Keratinocyte (primary cell): ENCODE measurements at regions not wholly inside any gene's neighbourhood (a gene's known extent, or its start where the extent isn't known, plus 50 kb on each side); places are given as distances from the start of the nearest gene placed in this dataset.

ENCODE experiments used
- DNase-seq: peaks from one replicate; pipeline ENCODE4 v3.0.0-alpha.2; 2011; ENCODE audit warnings: low read depth, missing footprints, low spot score
- FAIRE-seq: peaks from 2 replicates; lab custom pipeline; 2011; peaks lifted over from hg19 to GRCh38; lab: Jason Lieb, UNC
- H2AFZ ChIP-seq: 2 replicates; pipeline ENCODE4 v1.6.0; 2012; ENCODE audit warnings: low read length, control low read depth, inconsistent platforms; ENCODE audit not compliant: control insufficient read depth
- H3K27ac ChIP-seq: 2 replicates; pipeline ENCODE4 v1.5.1; 2011; ENCODE audit warnings: low read length; ENCODE audit not compliant: control insufficient read depth, insufficient read depth
- H3K27me3 ChIP-seq: 3 replicates; pipeline ENCODE4 v1.6.0; 2011; ENCODE audit warnings: low read length; ENCODE audit not compliant: control insufficient read depth, insufficient read depth; ENCODE audit errors: extremely low read depth
- H3K36me3 ChIP-seq, 2 experiments: 2 replicates in 1 of 2; 3 replicates in 1 of 2; pipeline ENCODE4 v1.5.1; 2011; ENCODE audit warnings: low read length in 2 of 2, mild to moderate bottlenecking in 1 of 2; ENCODE audit not compliant: control insufficient read depth in 2 of 2, insufficient read depth in 2 of 2; ENCODE audit errors: extremely low read depth in 1 of 2
- H3K4me1 ChIP-seq: 3 replicates; pipeline ENCODE4 v1.5.1; 2011; ENCODE audit warnings: low read length; ENCODE audit not compliant: control insufficient read depth, insufficient read depth; ENCODE audit errors: extremely low read depth
- H3K4me2 ChIP-seq: 3 replicates; pipeline ENCODE4 v1.6.0; 2011; ENCODE audit warnings: low read depth, low read length; ENCODE audit not compliant: control insufficient read depth, insufficient read depth; ENCODE audit errors: extremely low read depth
- H3K4me3 ChIP-seq, 3 experiments: fragments of 200-600 bp in 1 of 3; sonication (generic) in 1 of 3; 2 replicates in 2 of 3; 3 replicates in 1 of 3; pipeline ENCODE4 v1.5.1; 2011 to 2016; ENCODE audit warnings: low read length in 3 of 3, mild to moderate bottlenecking in 3 of 3, control low read depth in 2 of 3, inconsistent platforms in 1 of 3, low read depth in 1 of 3, mixed read lengths in 1 of 3, mixed run types in 1 of 3, moderate library complexity in 1 of 3; ENCODE audit not compliant: control insufficient read depth in 2 of 3, insufficient read depth in 2 of 3; ENCODE audit errors: extremely low read depth in 1 of 3
- H3K79me2 ChIP-seq: 2 replicates; pipeline ENCODE4 v1.6.0; 2012; ENCODE audit warnings: low read length; ENCODE audit not compliant: control insufficient read depth, insufficient read depth
- H3K9ac ChIP-seq: 3 replicates; pipeline ENCODE4 v1.6.0; 2011; ENCODE audit warnings: low read length; ENCODE audit not compliant: control insufficient read depth, insufficient read depth; ENCODE audit errors: extremely low read depth
- H3K9me1 ChIP-seq: 3 replicates; pipeline ENCODE4 v1.6.0; 2011; ENCODE audit warnings: low read length; ENCODE audit not compliant: control insufficient read depth, insufficient read depth; ENCODE audit errors: extremely low read depth
- H3K9me3 ChIP-seq: 2 replicates; pipeline ENCODE4 v1.5.1; 2012; ENCODE audit warnings: low read depth, low read length; ENCODE audit not compliant: control insufficient read depth
- H4K20me1 ChIP-seq: 3 replicates; pipeline ENCODE4 v1.6.0; 2011; ENCODE audit warnings: low read length; ENCODE audit not compliant: control insufficient read depth, insufficient read depth; ENCODE audit errors: extremely low read depth
- EZH2 ChIP-seq: IDR thresholded peaks from one replicate; pipeline ENCODE4 v1.6.1; 2012; ENCODE audit warnings: inconsistent platforms, mild to moderate bottlenecking, low read length, moderate library complexity
- dilution Hi-C: fragments of 300-500 bp; cut with MboI; formaldehyde crosslinking; loops from one replicate; pipeline ENCODE4 v1.7.0; 2020; ENCODE audit warnings: low sequenced_read_pairs; ENCODE audit not compliant: extremely low pct_ligation_motif_present
- TF ChIP-seq, protein P1 (sequence below), 3 experiments: IDR thresholded peaks in 1 of 3; conservative IDR thresholded peaks in 1 of 3; optimal IDR thresholded peaks in 1 of 3; 2 replicates in 2 of 3; 3 replicates in 1 of 3; pipeline versions ENCODE3 to v1.5.1; 2011; ENCODE audit warnings: low read length in 3 of 3, mild to moderate bottlenecking in 3 of 3, moderate library complexity in 2 of 3, control low read depth in 1 of 3, inconsistent platforms in 1 of 3; ENCODE audit not compliant: insufficient read depth in 2 of 3; ENCODE audit errors: extremely low read depth in 1 of 3

DNA sequence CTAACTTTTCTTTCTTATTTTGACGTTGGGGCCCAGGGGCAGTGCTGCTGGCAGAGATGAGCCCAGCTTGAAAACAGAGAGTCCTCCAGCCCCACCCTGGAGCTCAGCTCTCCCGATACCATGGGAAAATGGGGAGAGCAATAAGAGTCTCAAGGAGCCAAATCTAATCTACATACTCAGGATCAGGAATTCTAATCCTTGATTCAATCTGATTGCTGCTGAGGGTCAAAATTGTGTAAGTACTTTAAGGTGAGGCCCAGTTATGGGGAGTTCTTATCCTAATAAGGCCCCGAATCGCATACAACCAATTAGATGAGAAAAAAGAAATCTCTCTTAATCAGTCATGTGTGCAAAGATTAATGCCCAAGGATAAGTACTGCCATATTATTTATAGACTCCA, 202.9 kb downstream of the FAM76B start:
- no peak overlapping the region for H2AFZ ChIP-seq
- no peak for FAIRE-seq

DNA sequence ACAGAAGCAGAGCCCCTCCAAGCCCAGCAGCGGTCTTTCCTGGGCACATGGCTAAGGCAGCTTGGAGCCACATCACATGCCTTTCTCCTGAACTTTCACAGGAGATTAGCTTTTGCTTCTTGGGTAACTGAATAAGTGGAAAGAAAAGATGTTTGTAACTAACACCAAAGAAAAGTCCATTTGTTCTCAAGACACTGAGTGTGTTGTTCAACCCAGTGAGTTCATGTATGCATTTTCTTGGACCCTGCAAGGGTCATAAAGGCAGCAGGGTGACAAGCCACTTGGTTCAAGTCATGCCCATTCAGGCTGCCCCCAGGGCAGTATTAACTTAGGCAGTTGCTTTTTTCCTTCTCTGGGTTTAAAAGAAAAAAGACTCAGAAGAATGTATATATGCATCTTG, 203.4 kb downstream of the FAM76B start:
- H3K9me3 ChIP-seq: no peaks in the 10 kb centered on the region
- no peak overlapping the region for H2AFZ ChIP-seq
- H3K9me1 ChIP-seq: no peaks in the 10 kb centered on the region
- TF ChIP-seq EZH2: no peak
- dilution Hi-C loops: no loop called here
- H3K4me1 ChIP-seq: peaks cover 10% of the 10 kb centered on the region
- H3K27me3 ChIP-seq: no peaks in the 10 kb centered on the region
- no peak overlapping the region for H3K27ac ChIP-seq
- no peak overlapping the region for H3K4me3 ChIP-seq
- FAIRE-seq (peak; percentile 43), DNase-seq (no peak)
- H3K79me2 ChIP-seq: no peaks in the 10 kb centered on the region
- H3K4me2 ChIP-seq: no peak overlapping the region
- H3K9ac ChIP-seq: no peak overlapping the region
- H3K36me3 ChIP-seq: no peaks in the 10 kb centered on the region
- H4K20me1 ChIP-seq: no peaks in the 10 kb centered on the region

More for the DNA sequence above, 202.9 kb downstream of the FAM76B start:
- no peak for DNase-seq
- Histone ChIP-seq H3K4me2 (no peak overlapping the region), H3K9me3 (no peaks in the 10 kb centered on the region), H3K27me3 (no peaks in the 10 kb centered on the region), H3K4me1 (peaks cover 10% of the 10 kb centered on the region), H3K9me1 (no peaks in the 10 kb centered on the region), H3K4me3 (no peak overlapping the region), H3K27ac (no peak overlapping the region), H3K36me3 (no peaks in the 10 kb centered on the region), H3K9ac (no peak overlapping the region), H3K79me2 (no peaks in the 10 kb centered on the region), H4K20me1 (no peaks in the 10 kb centered on the region)
- dilution Hi-C loops: no loop called here
- no peak for TF ChIP-seq EZH2
- TF ChIP-seq, protein P1, sequence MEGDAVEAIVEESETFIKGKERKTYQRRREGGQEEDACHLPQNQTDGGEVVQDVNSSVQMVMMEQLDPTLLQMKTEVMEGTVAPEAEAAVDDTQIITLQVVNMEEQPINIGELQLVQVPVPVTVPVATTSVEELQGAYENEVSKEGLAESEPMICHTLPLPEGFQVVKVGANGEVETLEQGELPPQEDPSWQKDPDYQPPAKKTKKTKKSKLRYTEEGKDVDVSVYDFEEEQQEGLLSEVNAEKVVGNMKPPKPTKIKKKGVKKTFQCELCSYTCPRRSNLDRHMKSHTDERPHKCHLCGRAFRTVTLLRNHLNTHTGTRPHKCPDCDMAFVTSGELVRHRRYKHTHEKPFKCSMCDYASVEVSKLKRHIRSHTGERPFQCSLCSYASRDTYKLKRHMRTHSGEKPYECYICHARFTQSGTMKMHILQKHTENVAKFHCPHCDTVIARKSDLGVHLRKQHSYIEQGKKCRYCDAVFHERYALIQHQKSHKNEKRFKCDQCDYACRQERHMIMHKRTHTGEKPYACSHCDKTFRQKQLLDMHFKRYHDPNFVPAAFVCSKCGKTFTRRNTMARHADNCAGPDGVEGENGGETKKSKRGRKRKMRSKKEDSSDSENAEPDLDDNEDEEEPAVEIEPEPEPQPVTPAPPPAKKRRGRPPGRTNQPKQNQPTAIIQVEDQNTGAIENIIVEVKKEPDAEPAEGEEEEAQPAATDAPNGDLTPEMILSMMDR (optimal IDR thresholded peaks at IDR 0.05 in 1 of 3, IDR thresholded peaks at IDR 0.05 in 1 of 3, conservative IDR thresholded peaks at IDR 0.05 in 1 of 3; ENCODE audit: extremely low read depth in 1 of 3, insufficient read depth in 2 of 3, low read length in 3 of 3): no peak

DNA sequence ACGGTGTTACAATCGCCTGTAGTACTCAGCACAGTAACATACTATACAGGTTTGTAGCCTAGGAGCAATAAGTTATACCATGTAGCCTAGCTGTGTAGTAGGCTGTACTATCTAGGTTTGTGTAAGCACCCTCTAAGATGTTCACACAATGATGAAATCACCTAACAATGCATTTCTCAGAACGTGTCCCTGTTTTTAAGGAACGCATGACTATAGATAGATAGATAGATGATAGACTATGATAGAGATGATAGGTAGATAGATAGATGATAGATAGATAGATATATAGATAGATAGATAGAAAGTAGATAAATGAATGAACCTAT, 203.9 kb downstream of the FAM76B start:
- DNase-seq (no peak), FAIRE-seq (no peak)
- no peaks in the 10 kb centered on the region for H3K79me2 ChIP-seq
- dilution Hi-C loops: no loop called here
- H2AFZ ChIP-seq: no peak overlapping the region
- H3K4me3 ChIP-seq: no peak overlapping the region
- no peaks in the 10 kb centered on the region for H3K27me3 ChIP-seq
- no peak overlapping the region for H3K9ac ChIP-seq
- H3K27ac ChIP-seq: no peak overlapping the region
- peaks cover 10% of the 10 kb centered on the region for H3K4me1 ChIP-seq
- TF ChIP-seq EZH2: no peak
- TF ChIP-seq, protein P1 (optimal IDR thresholded peaks at IDR 0.05 in 1 of 3, IDR thresholded peaks at IDR 0.05 in 1 of 3, conservative IDR thresholded peaks at IDR 0.05 in 1 of 3; ENCODE audit: extremely low read depth in 1 of 3, insufficient read depth in 2 of 3, low read length in 3 of 3): no peak
- H3K9me3 ChIP-seq: no peaks in the 10 kb centered on the region
- H4K20me1 ChIP-seq: no peaks in the 10 kb centered on the region
- H3K4me2 ChIP-seq: no peak overlapping the region
- H3K9me1 ChIP-seq: no peaks in the 10 kb centered on the region
- no peaks in the 10 kb centered on the region for H3K36me3 ChIP-seq
